AG09309 (cell line): ENCODE measurements at regions not wholly inside any gene's neighbourhood (a gene's known extent, or its start where the extent isn't known, plus 50 kb on each side); places are given as distances from the start of the nearest gene placed in this dataset.

Experiments used
- DNase-seq: peaks from one replicate; pipeline ENCODE4 v3.0.0-alpha.2; 2010; ENCODE audit warnings: low read depth
- H3K4me3 ChIP-seq: 2 replicates; pipeline ENCODE4 v1.5.1; 2011; ENCODE audit warnings: mild to moderate bottlenecking, low read depth, low read length, moderate library complexity; ENCODE audit not compliant: control insufficient read depth
- CTCF ChIP-seq: IDR thresholded peaks from 2 replicates; pipeline ENCODE4 v1.5.1; 2011; ENCODE audit warnings: mild to moderate bottlenecking, low read depth, low read length, inconsistent platforms; ENCODE audit not compliant: insufficient read depth, control insufficient read depth; ENCODE audit errors: missing control alignments

- H3K4me3 ChIP-seq, result no peak overlapping the region
- no peak for TF ChIP-seq CTCF
Measured at GRCh38 chr9:38229504-38230155, 160.6 kb upstream of the SHB start.

GRCh38 chr9:38229104-38229500 is 160.1 kb upstream of the SHB start:
- no peak overlapping the region for H3K4me3 ChIP-seq
- no peak for TF ChIP-seq CTCF

More at GRCh38 chr9:38229504-38230155, 160.6 kb upstream of the SHB start:
- DNase-seq, result no peak

GRCh38 chr9:38228331-38229103 is 159.5 kb upstream of the SHB start:
- DNase-seq, result no peak
- TF ChIP-seq CTCF, result no peak
- no peak overlapping the region for H3K4me3 ChIP-seq

More at GRCh38 chr9:38229104-38229500, 160.1 kb upstream of the SHB start:
- DNase-seq, result no peak

GRCh38 chr9:38227656-38228055 is 158.6 kb upstream of the SHB start:
- no peak overlapping the region for H3K4me3 ChIP-seq
- no peak for DNase-seq

GRCh38 chr9:38227061-38227540 is 158.1 kb upstream of the SHB start:
- no peak for TF ChIP-seq CTCF
- peak overlapping the region; percentile 9 for H3K4me3 ChIP-seq
- DNase-seq, result peak; percentile 46

More at GRCh38 chr9:38227656-38228055, 158.6 kb upstream of the SHB start:
- TF ChIP-seq CTCF, result no peak

GRCh38 chr9:38226491-38226951 is 157.5 kb upstream of the SHB start:
- no peak overlapping the region for H3K4me3 ChIP-seq
- no peak for TF ChIP-seq CTCF
- DNase-seq, result no peak
